ENCODE measurements at regions not wholly inside any gene's neighbourhood (a gene's known extent, or its start where the extent isn't known, plus 50 kb on each side); places are given as distances from the start of the nearest gene placed in this dataset.
"Not testable (repeated sequence)": the region's sequence is repeated elsewhere in the genome, so short reads cannot be mapped to it uniquely, and the experiment has no call there.

DNA sequence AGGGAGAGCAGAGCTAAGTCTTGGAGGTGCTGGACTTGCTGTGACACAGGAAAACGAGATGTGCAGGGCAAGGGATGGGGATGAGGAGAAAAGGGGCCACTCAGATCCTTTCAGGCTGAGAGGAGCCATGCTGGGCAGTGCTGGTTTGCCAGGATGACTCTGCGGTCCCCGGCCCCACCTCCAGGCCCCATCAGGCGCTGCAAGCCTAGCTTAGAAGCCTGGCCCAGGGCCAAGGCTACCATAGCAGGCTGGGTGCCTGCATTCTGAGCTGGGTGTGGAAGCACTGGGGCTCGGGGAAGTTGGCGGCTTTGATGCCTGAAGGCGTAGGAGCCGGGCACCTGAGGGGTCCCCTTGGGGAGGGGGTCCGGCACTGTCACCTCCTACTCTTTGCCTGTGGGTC is 341.2 kb upstream of the USP9Y start:
- no peak for DNase-seq (ENCODE audit: low read depth)

GRCh38 chrY:12360496-12360895 is 340.5 kb upstream of the USP9Y start:
- no peak for DNase-seq (ENCODE audit: low read depth)

GRCh38 chrY:12365311-12365910 is 335.6 kb upstream of the USP9Y start:
- no peak for DNase-seq (ENCODE audit: low read depth)

DNA sequence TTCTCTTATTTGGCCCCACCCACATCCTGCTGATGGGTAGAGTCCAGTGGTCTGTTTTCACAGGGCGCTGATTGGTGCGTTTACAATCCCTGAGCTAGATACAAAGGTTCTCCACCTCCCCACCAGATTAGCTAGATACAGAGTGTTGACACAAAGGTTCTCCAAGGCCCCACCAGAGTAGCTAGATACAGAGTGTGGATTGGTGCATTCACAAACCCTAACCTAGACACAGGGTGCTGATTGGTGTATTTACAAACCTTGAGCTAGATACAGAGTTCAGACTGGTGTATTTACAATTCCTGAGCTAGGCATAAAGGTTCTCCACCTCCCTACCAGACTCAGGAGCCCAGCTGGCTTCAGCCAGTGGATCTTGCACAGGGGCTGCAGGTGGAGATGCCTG is 326.4 kb upstream of the USP9Y start:
- DNase-seq (ENCODE audit: low read depth): not testable (repeated sequence)

- not testable (repeated sequence) for DNase-seq (ENCODE audit: low read depth)
Observed at GRCh38 chrY:12391655-12392559, 309.1 kb upstream of the USP9Y start.

DNA sequence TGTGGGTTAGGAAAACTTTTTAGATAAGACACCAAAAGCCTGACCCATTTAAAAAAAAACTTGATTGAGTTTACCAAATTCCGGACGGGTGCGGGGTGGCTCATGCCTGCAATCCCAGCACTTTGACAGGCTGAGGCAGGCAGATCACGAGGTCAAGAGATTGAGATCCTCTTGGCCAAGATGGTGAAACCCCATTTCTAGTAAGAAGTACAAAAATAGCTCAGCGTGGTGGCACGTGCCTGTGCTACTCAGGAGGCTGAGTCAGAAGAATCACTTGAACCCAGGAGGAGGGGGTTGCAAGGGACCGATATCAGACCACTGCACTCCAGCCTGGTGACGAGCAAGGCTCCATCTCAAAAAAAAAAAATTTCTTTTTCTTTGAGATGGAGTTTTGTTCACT is 307.8 kb upstream of the USP9Y start:
- DNase-seq (ENCODE audit: low read depth): no peak

DNA sequence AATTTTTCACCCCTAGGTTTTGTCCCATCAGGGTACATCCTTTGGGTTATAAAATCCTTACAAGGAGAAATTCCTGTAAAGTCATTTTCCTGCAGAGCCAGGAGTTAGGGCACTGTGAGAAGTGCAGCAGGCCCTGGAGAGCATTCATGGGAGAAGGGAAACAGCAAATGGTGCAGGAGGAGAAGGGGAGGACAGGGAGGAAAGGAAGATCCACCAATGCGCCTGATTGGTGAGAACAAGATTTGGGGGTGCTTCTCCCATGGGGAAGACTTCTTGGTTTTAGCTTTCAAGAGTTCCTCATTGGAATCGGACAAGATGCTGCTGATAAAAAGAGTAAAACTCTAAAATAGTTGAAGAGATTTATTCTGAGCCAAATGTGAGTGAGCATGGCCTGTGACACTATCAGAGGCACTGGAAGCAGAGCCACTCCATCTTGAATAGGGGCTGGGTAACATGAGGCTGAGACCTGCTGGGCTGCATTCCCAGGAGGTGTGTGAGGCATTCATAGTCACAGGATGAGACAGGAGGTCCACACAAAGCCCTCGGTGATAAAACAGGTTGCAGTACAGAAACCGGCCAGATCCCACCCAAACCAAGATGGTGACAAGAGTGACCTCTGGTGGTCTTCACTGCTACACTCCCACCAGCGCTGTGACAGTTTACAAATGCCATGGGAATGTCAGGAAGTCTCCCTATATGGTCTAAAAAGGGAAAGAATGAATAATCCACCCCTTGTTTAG is 305.5 kb upstream of the USP9Y start:
- not testable (repeated sequence) for DNase-seq (ENCODE audit: low read depth)

DNA sequence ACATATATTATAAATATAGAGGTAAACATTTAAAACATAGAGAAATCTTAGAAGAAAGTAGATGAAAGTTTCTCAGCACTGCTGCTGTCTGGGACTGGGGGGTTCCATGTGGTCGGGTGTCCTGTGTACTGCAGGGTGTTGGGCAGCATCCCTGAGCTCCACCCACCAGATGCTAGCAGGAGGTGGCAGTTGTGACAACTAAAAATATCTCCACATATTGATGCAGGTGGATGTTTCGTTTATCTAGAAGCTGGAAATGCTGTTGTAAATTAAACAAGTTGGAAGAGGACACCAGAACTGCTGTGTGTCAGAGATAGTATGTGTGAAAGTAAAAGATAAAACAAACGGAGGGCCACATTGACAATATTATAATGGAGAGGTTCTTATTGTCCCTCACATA is 297.1 kb upstream of the USP9Y start:
- DNase-seq (ENCODE audit: low read depth): no peak

DNA sequence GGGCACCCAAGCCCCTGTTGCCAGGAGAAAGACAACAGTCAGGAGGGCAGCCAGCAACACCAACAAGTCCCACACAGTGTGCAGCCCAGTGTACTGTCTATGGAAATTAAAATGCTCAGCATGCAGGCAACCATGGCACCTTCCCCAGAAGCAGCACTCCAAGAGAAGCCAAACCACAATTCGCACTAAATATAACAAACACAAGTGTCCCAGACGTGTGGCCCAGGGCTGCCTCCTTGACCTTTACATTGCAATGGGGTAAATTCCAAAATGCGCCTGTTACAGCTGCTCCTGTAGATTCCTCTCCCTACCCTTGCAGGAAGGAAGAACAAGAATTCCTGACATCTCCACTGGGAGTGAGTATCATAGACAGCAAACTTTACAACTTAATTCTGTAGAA is 292.8 kb upstream of the USP9Y start:
- DNase-seq (ENCODE audit: low read depth): no peak

- no peak for DNase-seq (ENCODE audit: low read depth)
Observed at GRCh38 chrY:12410696-12411095, 290.3 kb upstream of the USP9Y start.

- DNase-seq (ENCODE audit: low read depth): no peak
Observed at GRCh38 chrY:12421072-12421787, 279.8 kb upstream of the USP9Y start.

- no peak for DNase-seq (ENCODE audit: low read depth)
Observed at GRCh38 chrY:12421788-12422124, 279.3 kb upstream of the USP9Y start.

DNA sequence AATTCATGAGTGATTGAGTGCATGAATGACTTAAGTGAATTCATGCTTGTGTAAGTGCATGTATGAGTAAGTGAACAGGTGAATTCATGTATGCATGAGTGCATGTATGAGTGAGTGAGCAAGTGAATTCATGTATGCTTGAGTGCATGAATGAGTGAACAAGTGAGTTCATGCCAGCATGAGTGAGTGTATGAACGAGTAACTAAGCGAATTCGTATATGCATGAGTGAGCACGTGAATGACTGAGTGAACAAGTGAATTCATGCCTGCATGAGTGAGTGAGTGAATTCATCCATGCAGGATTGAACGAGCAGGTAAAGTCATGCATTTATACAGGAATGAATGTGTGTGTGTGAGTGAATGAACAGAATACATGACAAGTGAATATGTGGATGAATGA is 278.5 kb upstream of the USP9Y start:
- DNase-seq (ENCODE audit: low read depth): no peak

GRCh38 chrY:12423416-12424252 is 277.4 kb upstream of the USP9Y start:
- DNase-seq (ENCODE audit: low read depth): no peak

DNA sequence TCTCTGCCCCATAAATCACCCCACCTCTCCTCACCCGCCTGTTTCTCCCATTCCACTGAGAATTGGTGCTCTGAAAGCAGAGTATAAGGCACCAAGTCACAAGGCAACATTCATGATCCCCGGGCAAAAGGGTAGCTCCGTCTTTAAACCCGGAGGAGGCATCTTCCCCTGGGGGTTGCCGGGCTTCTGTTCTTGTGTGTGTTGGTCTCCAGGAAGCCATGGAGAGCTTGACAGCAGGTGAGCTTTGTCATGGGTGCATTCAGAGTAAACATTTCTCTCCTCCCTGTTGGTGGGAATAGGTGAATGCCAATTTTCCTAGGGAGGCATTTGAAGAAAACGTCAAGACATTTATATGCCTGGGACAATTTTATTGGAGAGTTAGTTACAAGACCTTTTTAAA is 275.5 kb upstream of the USP9Y start:
- no peak for DNase-seq (ENCODE audit: low read depth)

- no peak for DNase-seq (ENCODE audit: low read depth)
Observed at GRCh38 chrY:12427361-12427760, 273.7 kb upstream of the USP9Y start.

DNA sequence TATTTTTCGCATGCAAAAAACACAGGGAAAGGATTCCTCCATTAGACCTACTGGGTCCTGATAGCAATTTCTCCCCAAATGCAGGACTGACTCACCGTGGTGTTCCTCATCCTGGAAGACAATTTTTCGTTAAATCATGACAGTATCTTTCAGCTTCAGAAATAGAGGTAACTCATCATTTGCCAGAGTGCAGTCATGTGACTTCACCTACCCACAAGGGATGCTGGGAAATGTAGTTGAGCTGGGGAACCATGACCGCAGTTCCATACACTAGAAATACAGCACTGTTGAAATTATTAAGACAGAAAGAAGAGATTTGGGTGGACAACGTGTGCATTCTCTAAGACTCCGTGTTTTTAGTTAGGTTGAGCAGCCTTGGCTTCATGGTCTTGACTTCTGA is 269.5 kb upstream of the USP9Y start:
- no peak for DNase-seq (ENCODE audit: low read depth)

- DNase-seq (ENCODE audit: low read depth): not testable (repeated sequence)
Observed at GRCh38 chrY:12438823-12439222, 262.2 kb upstream of the USP9Y start.

GRCh38 chrY:12444200-12444599 is 256.8 kb upstream of the USP9Y start:
- no peak for DNase-seq (ENCODE audit: low read depth)

DNA sequence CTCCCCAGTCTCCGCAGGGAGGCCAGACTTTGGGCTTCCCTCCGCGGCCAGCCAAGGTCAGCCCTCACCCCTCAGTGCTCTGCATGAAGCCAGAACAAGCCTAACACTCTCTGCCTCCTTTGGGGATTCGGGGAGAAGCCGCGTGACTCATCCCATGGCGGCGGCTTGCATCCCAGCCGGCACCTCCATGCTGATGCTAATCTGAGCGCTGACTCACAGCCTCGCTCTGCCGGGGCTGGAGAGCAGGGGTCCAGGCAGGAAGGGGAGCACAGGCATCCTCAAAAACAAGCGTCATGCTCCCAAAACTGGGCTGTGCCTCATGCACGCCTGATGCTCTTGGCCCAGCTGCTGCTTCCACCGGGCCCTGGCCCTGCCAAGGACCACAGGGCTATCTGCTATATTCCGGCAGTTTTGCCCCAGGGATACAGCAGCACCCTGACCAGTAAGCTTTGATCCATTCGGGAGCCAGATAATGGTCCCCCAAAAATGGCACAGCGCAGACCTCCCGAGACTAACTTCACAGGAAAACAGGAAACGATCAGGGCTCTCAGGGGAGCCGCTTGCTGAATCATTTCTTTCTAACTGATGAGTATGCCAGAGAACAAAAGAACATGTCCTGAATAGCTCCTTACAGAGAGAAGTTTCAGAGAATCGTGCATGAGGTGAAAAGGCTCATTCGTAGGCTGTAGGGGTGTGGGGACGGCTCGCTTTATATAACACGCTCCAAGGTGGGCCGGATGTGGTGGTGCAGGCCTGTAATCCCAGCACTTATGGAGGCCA is 254.4 kb upstream of the USP9Y start:
- DNase-seq (ENCODE audit: low read depth): not testable (repeated sequence)

GRCh38 chrY:12448561-12448960 is 252.5 kb upstream of the USP9Y start:
- DNase-seq (ENCODE audit: low read depth): not testable (repeated sequence)

Data from non-pigmented ciliary epithelial cell (primary cell).